ENCODE measurements at regions not wholly inside any gene's neighbourhood (a gene's known extent, or its start where the extent isn't known, plus 50 kb on each side); places are given as distances from the start of the nearest gene placed in this dataset.
"Not testable (repeated sequence)": the region's sequence is repeated elsewhere in the genome, so short reads cannot be mapped to it uniquely, and the experiment has no call there.

DNA sequence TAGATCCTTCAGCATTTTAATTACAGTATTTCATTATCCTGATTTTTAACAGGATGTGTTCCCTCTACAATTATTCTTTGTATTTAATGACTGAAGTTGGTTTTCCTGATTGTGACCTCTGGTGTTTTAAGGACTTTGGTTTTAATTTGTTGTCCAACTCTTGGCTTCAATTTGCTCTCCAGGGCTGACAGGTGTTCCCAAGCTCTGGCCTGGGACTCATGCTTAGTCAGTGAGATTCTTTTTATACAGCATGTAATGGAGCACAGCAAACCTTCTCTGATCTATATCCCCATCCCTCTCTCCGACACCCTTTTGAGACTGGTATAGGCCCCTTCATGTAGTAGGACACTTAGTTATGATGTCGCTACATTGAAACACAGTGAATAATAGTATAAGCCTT is 896.3 kb downstream of the TSN start:
- DNase-seq (ENCODE audit: low spot score) = no peak

- no peak for DNase-seq (ENCODE audit: low spot score)
Observed at GRCh38 chr2:122652670-122653069, 897.2 kb downstream of the TSN start.

DNA sequence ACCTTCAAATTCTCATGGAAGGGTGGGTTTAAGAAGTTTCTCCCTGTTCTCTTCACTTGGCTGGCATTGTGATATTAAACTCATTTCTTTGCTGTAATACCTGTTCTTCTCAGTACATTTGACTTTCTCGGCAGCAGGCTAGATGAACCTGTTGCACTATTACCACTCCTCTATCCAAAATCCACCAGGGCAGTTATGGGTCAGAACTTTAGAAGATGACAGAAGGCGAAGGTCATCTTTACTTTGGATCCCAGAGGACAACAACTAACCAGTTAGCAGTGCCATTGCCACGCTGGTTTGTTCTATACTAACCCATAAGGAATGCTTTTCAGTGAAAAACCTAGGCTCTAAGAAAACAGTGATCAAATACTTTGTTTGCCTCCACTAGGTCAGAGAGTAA is 901.0 kb downstream of the TSN start:
- no peak for DNase-seq (ENCODE audit: low spot score)

DNA sequence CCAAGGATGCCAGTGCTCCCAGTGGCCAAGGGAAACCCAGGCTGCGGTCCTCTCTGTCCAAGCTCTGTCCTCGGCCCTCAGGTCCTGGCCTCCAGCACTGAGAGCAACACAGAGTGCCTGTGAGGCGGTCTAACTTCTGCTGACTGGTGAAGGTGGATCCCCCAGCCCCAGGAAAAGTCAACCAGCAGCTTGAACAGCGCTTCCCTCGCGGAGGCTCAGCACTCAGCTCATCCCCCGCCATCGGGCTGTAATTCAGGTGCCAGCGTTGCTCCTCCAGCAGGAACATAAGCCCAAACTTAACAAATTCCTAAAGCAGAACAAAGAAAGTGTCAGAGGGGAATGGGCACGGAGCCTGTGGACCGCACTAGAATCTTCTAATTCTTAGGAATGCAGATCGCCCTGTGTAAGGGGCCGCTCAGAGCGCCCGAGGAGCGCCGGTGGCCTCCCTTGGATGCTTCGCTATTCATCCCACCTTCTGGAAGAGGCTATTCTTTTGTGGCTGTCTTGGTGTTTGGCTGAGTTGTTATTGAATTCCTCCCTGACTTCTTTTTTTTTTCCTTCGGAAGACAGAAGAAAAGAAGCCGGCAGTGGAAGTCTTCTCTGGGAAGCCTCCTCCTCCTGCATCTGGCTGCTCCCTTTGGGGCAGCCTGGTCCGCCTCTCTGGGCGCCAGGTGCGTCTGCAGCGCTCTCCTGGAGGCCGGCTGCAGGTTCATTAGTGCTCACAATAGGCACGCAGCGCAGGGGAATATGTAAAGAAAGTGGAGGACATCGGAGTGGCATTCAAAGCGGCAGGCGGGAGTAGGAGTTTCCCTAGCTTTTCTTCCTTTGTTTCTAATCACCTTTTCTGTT is 905.6 kb downstream of the TSN start:
- no peak for DNase-seq (ENCODE audit: low spot score)

DNA sequence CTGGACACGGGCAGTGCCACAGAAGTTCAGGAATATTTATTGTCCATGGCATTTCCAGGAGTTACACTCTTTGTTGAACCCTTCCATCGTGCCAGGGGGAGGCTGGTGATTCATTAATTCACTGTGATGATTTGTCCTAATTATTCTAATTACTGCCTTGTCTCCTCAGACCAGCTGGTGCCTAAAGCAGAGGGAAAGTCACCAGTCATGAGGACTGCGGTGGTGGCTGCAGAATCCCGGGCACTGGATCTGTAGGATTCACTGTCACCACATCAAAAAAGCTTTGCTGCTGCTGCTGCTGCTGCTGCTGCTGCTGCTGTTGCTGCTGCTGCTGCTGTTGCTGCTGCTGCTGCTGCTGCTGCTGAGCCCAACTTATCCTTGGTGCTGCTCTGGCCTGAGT is 908.2 kb downstream of the TSN start:
- no peak for DNase-seq (ENCODE audit: low spot score)

GRCh38 chr2:122669627-122670026 is 914.2 kb downstream of the TSN start:
- DNase-seq (ENCODE audit: low spot score) = no peak

DNA sequence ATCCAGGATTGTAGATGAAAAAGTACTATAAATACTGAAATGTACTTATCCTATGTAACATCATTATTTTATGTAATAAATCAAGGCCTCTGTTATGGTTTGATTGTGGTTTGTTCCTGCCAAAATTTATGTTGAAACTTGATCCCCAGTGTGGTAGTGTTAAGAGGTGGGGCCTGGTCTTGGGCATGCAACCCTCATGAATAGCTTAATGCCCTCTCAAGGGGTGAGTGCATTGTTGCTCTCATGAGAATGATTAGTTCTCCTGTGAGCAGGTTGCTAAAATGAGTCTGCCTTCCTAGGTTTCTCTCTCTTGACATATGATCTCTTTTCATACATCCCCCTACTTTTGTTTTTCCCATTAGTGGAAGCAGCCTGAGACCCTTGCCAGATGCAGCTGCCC is 915.4 kb downstream of the TSN start:
- no peak for DNase-seq (ENCODE audit: low spot score)

GRCh38 chr2:122680662-122681061 is 925.2 kb downstream of the TSN start:
- no peak for DNase-seq (ENCODE audit: low spot score)

DNA sequence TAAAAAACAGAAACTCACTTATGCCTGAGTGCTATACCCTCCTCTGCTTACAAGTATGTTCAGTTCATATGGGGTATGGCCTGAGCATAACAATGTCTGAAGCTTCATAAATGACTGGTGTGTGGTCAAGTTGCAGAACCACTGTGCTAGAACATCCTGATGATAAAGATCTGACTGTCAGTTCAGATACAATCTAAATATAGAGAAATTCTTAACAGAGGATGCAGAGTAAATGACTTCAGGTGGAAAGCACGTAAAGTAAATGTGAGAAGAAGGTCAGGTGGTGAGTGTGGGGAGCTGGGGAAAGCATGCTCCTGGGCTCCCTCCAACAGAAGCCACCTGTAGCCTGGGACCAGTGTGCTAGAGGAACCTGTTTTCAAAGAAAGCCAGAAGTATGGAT is 926.2 kb downstream of the TSN start:
- DNase-seq (ENCODE audit: low spot score) = no peak

GRCh38 chr2:122682356-122682755 is 926.9 kb downstream of the TSN start:
- no peak for DNase-seq (ENCODE audit: low spot score)

- DNase-seq (ENCODE audit: low spot score) = no peak
Observed at GRCh38 chr2:122683018-122683417, 927.6 kb downstream of the TSN start.

- no peak for DNase-seq (ENCODE audit: low spot score)
Observed at GRCh38 chr2:122692400-122693083, 937.1 kb downstream of the TSN start.

DNA sequence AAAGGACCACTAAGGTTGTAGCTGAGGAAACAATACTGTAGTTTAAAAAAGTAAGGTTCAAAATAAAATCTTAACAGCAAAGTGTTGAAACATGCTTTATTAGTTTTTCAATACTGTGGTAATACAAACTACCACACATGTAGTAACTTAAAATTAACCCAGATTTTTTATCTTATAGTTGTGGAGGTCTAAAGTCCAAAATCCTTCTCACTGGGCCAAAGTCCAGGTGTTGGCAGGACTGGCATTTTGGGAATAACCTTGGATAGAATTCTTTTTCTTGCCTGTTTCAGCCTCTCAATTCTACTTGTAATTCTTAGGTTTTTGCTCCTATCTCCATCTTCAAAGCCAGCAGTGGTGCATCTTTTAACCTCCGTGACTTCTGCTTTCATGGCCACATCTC is 942.0 kb downstream of the TSN start:
- no peak for DNase-seq (ENCODE audit: low spot score)

DNA sequence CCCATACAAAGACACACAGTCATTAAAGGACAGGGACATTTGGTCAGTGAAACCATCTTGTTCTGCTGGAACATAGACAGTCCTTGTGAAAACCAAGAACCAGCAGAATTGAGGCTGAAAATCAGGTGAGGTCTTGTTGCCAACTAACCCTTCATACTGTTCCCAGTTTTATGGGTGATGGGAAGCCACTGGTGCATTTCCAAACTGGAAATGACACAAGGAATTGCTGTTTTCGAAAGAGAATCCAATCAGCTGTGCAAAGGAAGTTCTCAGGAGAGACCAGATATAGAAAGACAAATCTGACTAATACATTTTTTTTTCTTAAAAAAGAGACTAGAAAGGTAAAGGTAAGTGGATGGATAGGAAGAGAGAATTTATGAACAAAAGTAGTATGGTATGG is 948.2 kb downstream of the TSN start:
- no peak for DNase-seq (ENCODE audit: low spot score)

- DNase-seq (ENCODE audit: low spot score) = no peak
Observed at GRCh38 chr2:122704109-122704563, 948.7 kb downstream of the TSN start.

- no peak for DNase-seq (ENCODE audit: low spot score)
Observed at GRCh38 chr2:122705746-122706145, 950.3 kb downstream of the TSN start.

- no peak for DNase-seq (ENCODE audit: low spot score)
Observed at GRCh38 chr2:122706757-122707223, 951.3 kb downstream of the TSN start.

GRCh38 chr2:122707224-122707824 is 951.9 kb downstream of the TSN start:
- DNase-seq (ENCODE audit: low spot score) = no peak

GRCh38 chr2:122710049-122710448 is 954.6 kb downstream of the TSN start:
- DNase-seq (ENCODE audit: low spot score) = no peak

- DNase-seq (ENCODE audit: low spot score) = no peak
Observed at GRCh38 chr2:122713800-122714199, 958.3 kb downstream of the TSN start.

DNA sequence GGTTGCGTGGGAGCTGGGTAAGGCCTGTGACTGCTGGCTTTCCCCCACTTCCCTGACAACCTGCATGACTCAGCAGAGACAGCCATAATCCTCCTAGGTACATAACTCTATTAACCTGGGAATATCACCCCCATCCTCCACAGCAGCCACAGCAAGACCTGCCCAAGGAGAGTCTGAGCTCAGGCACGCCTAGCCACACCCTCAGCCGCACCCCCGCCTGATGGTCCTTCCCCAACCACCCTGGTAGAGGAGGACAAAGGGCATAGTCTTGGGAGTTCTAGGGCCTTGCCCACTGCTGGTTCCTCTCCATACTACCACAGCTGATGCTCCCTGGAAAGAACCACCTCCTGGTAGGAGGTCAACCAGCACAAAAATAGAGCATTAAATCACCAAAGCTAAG is 965.4 kb downstream of the TSN start:
- not testable (repeated sequence) for DNase-seq (ENCODE audit: low spot score)

- peak; percentile 7 for DNase-seq (ENCODE audit: low spot score)
Observed at GRCh38 chr2:122734766-122735424, 979.4 kb downstream of the TSN start.
